Endothelial cell of umbilical vein (primary cell): ENCODE measurements at regions not wholly inside any gene's neighbourhood (a gene's known extent, or its start where the extent isn't known, plus 50 kb on each side); places are given as distances from the start of the nearest gene placed in this dataset.

Experiments used
- BruUV-seq: library from RNA; stranded (reverse); fragments of 400-500 nt; replicated peaks from 2 replicates; lab custom pipeline; 2021; lab: Mats Ljungman, UMichigan
- CTCF ChIA-PET: fragments of 300-600, 350-600 bp; sonication (Branson Sonifier 250); formaldehyde crosslinking; loops from one replicate; lab custom pipeline; 2021; ENCODE audit warnings: antibody characterized with exemption, inconsistent platforms; lab: Charles Lee
- POLR2A ChIA-PET: fragments of 300-600, 350-600 bp; sonication (Branson Sonifier 250); formaldehyde crosslinking; loops from one replicate; lab custom pipeline; 2021; ENCODE audit warnings: antibody characterized with exemption, inconsistent platforms; lab: Charles Lee
- DNase-seq: peaks from one replicate; pipeline ENCODE4 v3.0.0-alpha.2; 2011; ENCODE audit warnings: low read depth, low spot score
- FAIRE-seq: peaks from 2 replicates; lab custom pipeline; 2011; peaks lifted over from hg19 to GRCh38; lab: Jason Lieb, UNC
- H2AFZ ChIP-seq: 2 replicates; pipeline ENCODE4 v1.6.0; 2012; ENCODE audit warnings: low read depth, low read length, control low read depth, inconsistent platforms
- H3K27ac ChIP-seq: 2 replicates; pipeline ENCODE4 v1.5.1; 2011; ENCODE audit warnings: low read depth, mild to moderate bottlenecking, control low read depth, low read length, moderate library complexity; ENCODE audit not compliant: insufficient read depth
- H3K27me3 ChIP-seq, 2 experiments: 2 replicates each; pipeline versions ENCODE4 v1.6.0 to v1.6.1; 2011; ENCODE audit warnings: low read length in 2 of 2, mixed read lengths in 1 of 2; ENCODE audit not compliant: control insufficient read depth in 2 of 2, insufficient read depth in 2 of 2
- H3K36me3 ChIP-seq, 2 experiments: 2 replicates in 1 of 2; 3 replicates in 1 of 2; pipeline ENCODE4 v1.5.1; 2011; ENCODE audit warnings: low read length in 2 of 2, mild to moderate bottlenecking in 1 of 2, moderate library complexity in 1 of 2; ENCODE audit not compliant: control insufficient read depth in 2 of 2, insufficient read depth in 2 of 2; ENCODE audit errors: extremely low read depth in 1 of 2
- H3K4me1 ChIP-seq: 3 replicates; pipeline ENCODE4 v1.5.1; 2011; ENCODE audit warnings: mild to moderate bottlenecking, low read length; ENCODE audit not compliant: control insufficient read depth, insufficient read depth; ENCODE audit errors: extremely low read depth
- H3K4me2 ChIP-seq: 2 replicates; pipeline ENCODE4 v1.6.1; 2011; ENCODE audit warnings: low read length, control low read depth, mixed read lengths; ENCODE audit not compliant: insufficient read depth
- H3K4me3 ChIP-seq, 3 experiments: fragments of 200-600 bp in 1 of 3; sonication (generic), shearing (Covaris generic) in 1 of 3; replicated peaks in 1 of 3; 2 replicates each; pipeline ENCODE4 v1.5.1; 2011 to 2016; ENCODE audit warnings: control low read depth in 3 of 3, low read length in 3 of 3, mild to moderate bottlenecking in 2 of 3, inconsistent platforms in 1 of 3, low read depth in 1 of 3, moderate library complexity in 1 of 3; ENCODE audit not compliant: insufficient read depth in 1 of 3
- H3K79me2 ChIP-seq: 2 replicates; pipeline ENCODE4 v1.6.0; 2012; ENCODE audit warnings: low read length, inconsistent platforms; ENCODE audit not compliant: control insufficient read depth, insufficient read depth
- H3K9ac ChIP-seq: replicated peaks from 2 replicates; pipeline ENCODE3; 2011; ENCODE audit warnings: low read length, control low read depth; ENCODE audit not compliant: insufficient read depth; ENCODE audit errors: extremely low read depth
- H3K9me1 ChIP-seq: replicated peaks from 3 replicates; pipeline ENCODE4 v1.6.0; 2011; ENCODE audit warnings: mild to moderate bottlenecking, low read length; ENCODE audit not compliant: control insufficient read depth, insufficient read depth; ENCODE audit errors: extremely low read depth
- H3K9me3 ChIP-seq: replicated peaks from 2 replicates; pipeline ENCODE4 v1.5.1; 2012; ENCODE audit warnings: low read length, inconsistent platforms; ENCODE audit not compliant: control insufficient read depth, insufficient read depth
- H4K20me1 ChIP-seq: replicated peaks from 2 replicates; pipeline ENCODE3; 2011; ENCODE audit warnings: mild to moderate bottlenecking, low read length; ENCODE audit not compliant: control insufficient read depth, insufficient read depth; ENCODE audit errors: extremely low read depth
- EZH2 ChIP-seq: IDR thresholded peaks from 2 replicates; pipeline ENCODE4 v1.6.1; 2012; ENCODE audit warnings: borderline replicate concordance, low read depth, mild to moderate bottlenecking, moderate library complexity, low read length, inconsistent platforms; ENCODE audit not compliant: severe bottlenecking
- FOS ChIP-seq: IDR thresholded peaks from 2 replicates; pipeline ENCODE4 v1.6.1; 2011; ENCODE audit warnings: mild to moderate bottlenecking, low read length, moderate library complexity, borderline replicate concordance; ENCODE audit not compliant: insufficient read depth
- GATA2 ChIP-seq: IDR thresholded peaks from 2 replicates; pipeline ENCODE4 v1.7.0; 2011; ENCODE audit warnings: low read depth, mild to moderate bottlenecking, moderate library complexity, mixed read lengths, low read length; ENCODE audit not compliant: insufficient read length, insufficient read depth
- JUN ChIP-seq: IDR thresholded peaks from 2 replicates; pipeline ENCODE4 v1.6.1; 2011; ENCODE audit warnings: borderline replicate concordance, low read depth; ENCODE audit not compliant: insufficient read length, insufficient read depth
- MYC ChIP-seq: IDR thresholded peaks from one replicate; pipeline ENCODE4 v1.6.1; 2011; ENCODE audit warnings: mild to moderate bottlenecking, low read depth, low read length
- POLR2AphosphoS5 ChIP-seq: IDR thresholded peaks from 2 replicates; pipeline ENCODE4 v1.6.1; 2012; ENCODE audit warnings: low read depth, mild to moderate bottlenecking, control low read depth, low read length, moderate library complexity; ENCODE audit not compliant: insufficient read depth
- dilution Hi-C: fragments of 300-500 bp; cut with MboI; formaldehyde crosslinking; loops from one replicate; pipeline ENCODE4 v1.15.0; 2019; ENCODE audit warnings: low sequenced_read_pairs; ENCODE audit not compliant: extremely low pct_ligation_motif_present
- intact Hi-C: fragments of 100-400 bp; cut with micrococcal nuclease; formaldehyde crosslinking; loops from one replicate; pipeline ENCODE4 v1.10.0; 2022

DNA sequence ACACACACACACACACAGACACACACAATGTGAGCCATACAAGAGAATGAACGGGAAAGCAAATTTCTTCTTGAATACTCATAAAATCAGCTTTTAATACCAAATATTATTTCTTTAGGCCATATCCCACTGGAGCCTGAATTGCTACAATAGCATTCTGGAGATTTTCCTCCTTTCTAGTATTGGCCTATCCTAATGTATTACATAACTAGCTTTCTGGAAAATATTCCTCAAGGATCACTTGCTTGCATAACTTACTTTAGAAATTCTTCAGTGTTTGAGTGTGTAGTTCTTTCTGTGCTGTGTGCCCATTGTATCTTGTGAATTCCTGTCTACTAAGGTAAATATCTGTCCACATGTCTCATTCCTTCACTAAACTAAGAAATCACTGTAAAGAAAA lies 351.0 kb upstream of the MCTP2 start:
- CTCF ChIA-PET, result no interaction called here
- no peak overlapping the region for H3K4me2 ChIP-seq
- intact Hi-C loops (no loop called here), dilution Hi-C loops (no loop called here)
- DNase-seq (no peak), FAIRE-seq (no peak)
- H3K27me3 ChIP-seq, result no peaks in the 10 kb centered on the region
- no peaks in the 10 kb centered on the region for H3K9me1 ChIP-seq
- no peaks in the 10 kb centered on the region for H3K4me1 ChIP-seq
- no peak overlapping the region for H3K4me3 ChIP-seq
- H3K27ac ChIP-seq, result no peak overlapping the region
- H4K20me1 ChIP-seq, result no peaks in the 10 kb centered on the region
- no peaks in the 10 kb centered on the region for H3K79me2 ChIP-seq
- no peaks in the 10 kb centered on the region for H3K36me3 ChIP-seq
- no TSS peak for BruUV-seq
- no peak overlapping the region for H3K9ac ChIP-seq
- TF ChIP-seq POLR2AphosphoS5, result no peak
- no peak for TF ChIP-seq JUN
- TF ChIP-seq FOS, result no peak
- POLR2A ChIA-PET, result no interaction called here
- H3K9me3 ChIP-seq, result no peaks in the 10 kb centered on the region
- H2AFZ ChIP-seq, result no peak overlapping the region

DNA sequence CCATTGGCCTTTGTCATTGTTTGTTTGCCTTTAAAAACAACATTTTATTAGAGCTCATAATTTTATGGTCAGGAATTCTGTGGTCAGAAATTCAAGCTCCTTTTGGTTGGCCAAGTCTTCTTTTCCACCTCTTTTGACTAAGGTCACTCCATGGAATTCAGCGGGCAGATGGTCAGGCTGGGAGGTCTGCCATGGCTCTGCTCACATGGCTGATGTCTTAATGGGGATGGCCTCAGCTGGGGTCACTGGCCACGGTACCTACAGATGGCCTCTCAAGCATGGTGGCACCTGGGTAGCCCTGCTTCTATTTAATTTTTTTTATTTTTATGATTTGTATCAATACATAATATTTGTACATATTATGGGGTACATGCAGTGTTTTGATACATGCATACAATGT lies 360.8 kb upstream of the MCTP2 start:
- Histone ChIP-seq H3K79me2 (no peaks in the 10 kb centered on the region), H3K9me1 (no peaks in the 10 kb centered on the region), H3K27ac (no peak overlapping the region), H3K4me3 (no peak overlapping the region), H3K9me3 (peaks cover 5% of the 10 kb centered on the region), H3K36me3 (no peaks in the 10 kb centered on the region), H4K20me1 (no peaks in the 10 kb centered on the region), H2AFZ (no peak overlapping the region), H3K9ac (no peak overlapping the region), H3K4me2 (no peak overlapping the region), H3K4me1 (no peaks in the 10 kb centered on the region), H3K27me3 (no peaks in the 10 kb centered on the region)
- dilution Hi-C loops, result no loop called here
- ChIA-PET CTCF (no interaction called here), POLR2A (no interaction called here)
- intact Hi-C loops, result loop anchor here (10.0 kb wide), 1 partner anchor 56 kb away; no protein-coding TSS in a partner anchor
- DNase-seq, result no peak
- no TSS peak for BruUV-seq
- no peak for TF ChIP-seq GATA2
- TF ChIP-seq POLR2AphosphoS5, result no peak
- no peak for TF ChIP-seq FOS
- no peak for TF ChIP-seq MYC
- no peak for TF ChIP-seq EZH2
- FAIRE-seq, result no peak
